NCI-H1048 (cell line): ENCODE measurements at regions not wholly inside any gene's neighbourhood (a gene's known extent, or its start where the extent isn't known, plus 50 kb on each side); places are given as distances from the start of the nearest gene placed in this dataset.

Experiments
- DNase-seq: peaks from one replicate; lab custom pipeline; 2025; lab: John Stamatoyannopoulos, UW

- no peak for DNase-seq
These were observed 54.5 kb upstream of the HTR4 start for GRCh38 chr5:148708854-148709253.

- no peak for DNase-seq
These were observed 57.6 kb upstream of the HTR4 start for GRCh38 chr5:148711961-148712360.

- no peak for DNase-seq
These were observed 59.6 kb upstream of the HTR4 start for GRCh38 chr5:148713735-148714508.

- DNase-seq, result no peak
These were observed 62.4 kb upstream of the HTR4 start for GRCh38 chr5:148716716-148717115.

GRCh38 chr5:148717668-148718067 lies 63.3 kb upstream of the HTR4 start:
- DNase-seq, result no peak

- no peak for DNase-seq
These were observed 65.3 kb upstream of the HTR4 start for GRCh38 chr5:148719605-148720004.

- DNase-seq, result no peak
These were observed 65.9 kb upstream of the HTR4 start for GRCh38 chr5:148720257-148720656.

- no peak for DNase-seq
These were observed 68.8 kb upstream of the HTR4 start for GRCh38 chr5:148723143-148723542.

GRCh38 chr5:148725675-148726074 lies 71.3 kb upstream of the HTR4 start:
- DNase-seq, result no peak

- no peak for DNase-seq
These were observed 74.9 kb upstream of the HTR4 start for GRCh38 chr5:148729182-148729581.

GRCh38 chr5:148730270-148730669 lies 75.9 kb upstream of the HTR4 start:
- DNase-seq, result no peak

GRCh38 chr5:148730942-148731898 lies 76.9 kb upstream of the HTR4 start:
- DNase-seq, result peak; percentile 58

GRCh38 chr5:148732692-148733091 lies 78.4 kb upstream of the HTR4 start:
- DNase-seq, result no peak

- peak; percentile 43 for DNase-seq
These were observed 79.5 kb upstream of the HTR4 start for GRCh38 chr5:148733601-148734438.

- DNase-seq, result no peak
These were observed 80.2 kb upstream of the HTR4 start for GRCh38 chr5:148734518-148734917.

GRCh38 chr5:148735301-148735835 lies 81.0 kb upstream of the HTR4 start:
- DNase-seq, result no peak

- no peak for DNase-seq
These were observed 84.7 kb upstream of the HTR4 start for GRCh38 chr5:148739023-148739422.

- no peak for DNase-seq
These were observed 85.2 kb upstream of the HTR4 start for GRCh38 chr5:148739524-148739923.

GRCh38 chr5:148740079-148740858 lies 85.9 kb upstream of the HTR4 start:
- DNase-seq, result no peak

GRCh38 chr5:148740966-148741742 lies 85.3 kb upstream of the ADRB2 start:
- no peak for DNase-seq
